GM19395 (cell line): ENCODE measurements at regions not wholly inside any gene's neighbourhood (a gene's known extent, or its start where the extent isn't known, plus 50 kb on each side); places are given as distances from the start of the nearest gene placed in this dataset.

Experiments
- ATAC-seq: cut with Tn5 transposase; IDR thresholded peaks from one replicate; pipeline ENCODE4 v1.9.1; 2021; ENCODE audit warnings: mild to moderate bottlenecking, moderate library complexity; ENCODE audit not compliant: unreplicated experiment

DNA sequence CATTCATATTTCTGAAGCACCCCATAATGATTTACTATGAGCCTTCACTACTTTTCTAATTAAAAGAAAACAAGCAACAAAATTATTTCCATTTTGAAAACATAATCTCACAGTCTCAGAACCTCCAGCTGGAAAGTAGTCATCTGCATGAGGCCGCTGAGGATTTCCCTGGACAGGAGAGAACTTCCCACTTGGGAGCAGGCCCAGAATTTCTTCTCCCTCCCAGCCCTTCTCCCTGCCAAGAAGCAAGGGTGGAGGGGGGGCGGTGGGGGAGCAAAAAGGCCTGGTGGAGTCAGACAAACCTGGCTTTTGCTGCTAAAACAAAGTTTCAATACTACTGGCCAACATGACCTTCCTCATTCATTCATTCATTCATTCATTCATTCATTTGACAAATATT lies 167.3 kb downstream of the PJA1 start:
- ATAC-seq = no peak

- ATAC-seq = no peak
Measured at GRCh38 chrX:68997511-68997910, 167.7 kb downstream of the PJA1 start.

DNA sequence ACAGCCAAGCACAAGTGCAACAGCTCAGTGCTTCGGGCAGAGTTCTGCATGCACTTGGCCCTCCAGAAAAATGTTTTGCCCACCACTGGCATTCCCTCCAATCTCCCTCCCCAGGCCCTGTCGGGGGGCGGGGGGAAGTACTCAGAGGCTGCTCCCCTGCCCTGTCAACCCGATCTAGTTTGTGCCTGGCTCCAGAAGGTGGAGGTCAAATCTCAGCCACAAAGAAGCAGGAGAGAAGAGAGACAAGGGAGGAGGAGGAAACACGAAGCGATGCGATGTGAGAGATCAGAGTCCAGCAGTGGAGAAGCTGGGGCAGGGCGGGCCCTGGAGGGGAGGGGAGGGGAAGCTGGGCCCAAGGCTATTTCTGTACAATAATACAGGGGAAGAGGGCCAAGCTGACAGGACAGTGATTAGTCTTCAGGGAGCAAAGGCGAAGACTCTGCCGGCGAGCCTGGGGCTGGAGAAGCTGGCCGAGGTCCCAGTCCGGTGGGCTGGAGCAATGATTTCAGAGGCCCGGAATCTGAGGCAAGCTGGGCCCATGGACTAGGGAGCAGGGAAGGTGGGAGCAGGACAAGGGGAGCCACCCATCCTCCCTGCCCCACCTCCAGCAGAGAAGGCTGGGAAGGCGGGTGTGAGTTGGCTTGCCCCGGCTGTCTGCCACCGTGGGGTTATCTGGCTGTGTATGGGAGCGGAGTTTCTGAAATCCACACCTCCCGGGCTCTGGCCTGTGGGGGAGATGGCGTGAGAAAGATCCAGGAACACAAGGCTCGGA lies 167.1 kb downstream of the EFNB1 start:
- no peak for ATAC-seq

GRCh38 chrX:68995386-68995779 lies 166.6 kb downstream of the EFNB1 start:
- no peak for ATAC-seq

GRCh38 chrX:68994891-68995255 lies 166.1 kb downstream of the EFNB1 start:
- ATAC-seq = no peak

DNA sequence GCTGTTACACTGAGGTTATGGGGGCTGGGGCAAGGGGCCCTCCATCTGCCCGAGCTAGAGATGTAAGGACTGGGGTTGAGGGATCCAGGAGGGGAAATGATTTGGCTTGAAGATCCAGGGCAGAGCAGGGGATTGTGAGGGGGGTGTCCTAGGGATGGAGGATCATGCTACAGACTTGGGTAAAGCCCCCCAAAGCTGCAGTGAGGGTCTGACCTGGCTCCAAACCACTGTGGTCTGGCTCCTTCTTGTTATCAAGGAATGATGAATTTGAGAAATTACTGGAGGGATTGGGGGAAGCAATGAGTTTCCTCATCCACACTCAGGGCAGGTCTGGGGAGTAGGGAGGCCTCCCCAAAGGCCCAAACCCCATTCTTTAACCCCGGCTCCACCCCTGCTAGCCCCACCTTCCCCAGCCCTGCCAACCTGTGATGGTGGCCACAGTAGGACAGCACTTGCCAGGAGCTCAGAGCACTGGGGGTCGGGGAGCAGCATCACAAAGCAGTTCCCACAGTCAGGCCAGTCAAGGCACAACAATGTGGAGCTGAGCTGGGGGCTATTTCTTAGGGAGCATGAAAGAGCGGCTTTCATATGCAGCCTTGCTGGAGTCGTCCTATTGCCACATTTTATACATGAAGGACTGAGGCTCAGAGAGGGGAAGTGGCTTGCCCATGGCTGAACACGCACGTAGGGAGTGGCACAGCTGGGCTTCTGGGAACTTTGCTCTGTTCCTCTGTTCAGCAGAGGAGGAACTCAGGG lies 165.5 kb downstream of the EFNB1 start:
- no peak for ATAC-seq

- ATAC-seq = no peak
Measured at GRCh38 chrX:68992821-68993397, 164.1 kb downstream of the EFNB1 start.

DNA sequence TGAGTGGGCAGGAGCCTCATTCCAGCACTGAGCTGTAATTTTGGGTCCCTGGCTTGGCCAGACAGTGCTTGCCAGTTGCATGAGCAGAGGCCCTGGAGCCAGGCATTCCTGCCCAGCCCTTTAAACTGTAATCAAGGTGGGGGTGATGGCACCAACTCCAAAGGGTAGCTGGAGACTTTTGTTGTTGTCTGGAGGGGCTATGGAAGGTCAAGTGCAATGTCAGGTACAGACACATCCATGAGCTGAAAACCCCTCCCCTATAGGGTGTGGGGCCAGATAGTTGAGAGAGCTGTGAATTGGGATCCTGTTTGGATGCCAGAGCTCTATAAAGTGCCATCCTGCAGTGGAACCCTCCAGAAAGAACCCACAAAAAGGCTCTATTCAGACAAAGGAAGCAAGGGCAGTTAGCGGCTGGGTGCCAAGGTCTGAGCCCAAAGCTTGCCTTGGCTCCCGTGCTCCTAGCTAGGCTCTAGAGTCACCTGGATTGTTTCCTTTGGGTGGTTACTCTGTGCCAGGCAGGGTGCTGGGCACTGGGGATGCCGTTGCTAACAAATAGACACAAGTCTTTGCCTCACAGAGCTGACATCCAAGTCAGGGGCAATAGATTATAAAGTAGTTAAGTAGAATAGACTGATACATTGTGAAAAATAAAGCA lies 163.0 kb downstream of the EFNB1 start:
- no peak for ATAC-seq

DNA sequence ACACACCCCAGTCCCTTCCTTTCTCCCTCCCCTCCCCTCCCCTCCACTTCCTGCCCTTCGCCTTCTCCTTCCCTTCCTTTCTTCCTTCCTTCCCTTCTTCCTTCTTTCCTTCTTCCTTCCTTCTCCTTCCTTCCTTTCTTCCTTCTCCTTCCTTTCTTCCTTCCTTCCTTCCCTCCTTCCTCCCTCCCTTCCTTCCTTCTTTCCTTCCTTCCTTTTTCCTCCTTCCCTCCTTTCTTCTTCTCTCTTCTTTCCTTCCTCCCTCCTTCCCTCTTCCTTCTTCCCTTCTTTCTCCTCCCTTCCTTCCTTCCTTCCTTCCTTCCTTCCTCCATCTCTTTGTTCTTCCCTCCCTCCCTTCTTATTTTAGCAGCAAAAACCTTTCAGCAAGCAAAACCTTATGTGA lies 162.1 kb downstream of the EFNB1 start:
- no peak for ATAC-seq

DNA sequence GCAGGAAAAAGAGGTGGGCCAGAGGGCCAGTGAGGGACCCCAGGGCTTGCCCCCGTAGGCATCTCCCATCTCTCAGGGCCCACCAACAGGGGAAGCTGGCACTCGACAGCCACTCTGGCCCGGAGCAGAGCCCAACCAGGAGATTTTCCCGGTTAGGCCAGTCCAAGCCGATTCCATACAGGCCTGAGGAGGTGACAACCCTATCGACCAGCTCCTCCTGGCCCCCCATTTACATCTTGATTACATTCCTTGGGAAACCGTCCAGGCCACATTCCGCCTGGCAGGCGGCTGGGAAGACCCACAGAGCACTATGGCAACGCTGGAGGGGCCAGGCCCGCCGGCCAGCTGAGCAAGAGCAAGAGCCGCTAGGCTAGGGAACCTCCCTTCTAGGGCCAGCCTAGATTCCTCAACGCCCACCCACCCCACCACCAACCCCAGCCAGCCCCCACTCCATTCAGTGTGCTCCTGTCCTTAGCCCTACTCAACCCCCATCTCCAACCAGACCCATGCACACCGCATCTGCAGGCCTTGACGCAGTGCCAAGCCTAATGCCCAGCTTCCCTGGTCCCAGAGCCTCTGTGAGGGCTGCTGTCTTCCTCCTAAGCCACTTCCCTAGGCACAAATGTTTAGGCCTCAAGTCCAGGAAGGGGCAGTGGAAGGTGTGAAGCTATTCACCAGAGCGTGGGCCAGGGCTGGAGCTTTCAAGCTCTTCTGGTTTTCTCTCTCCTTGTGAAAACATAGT lies 161.2 kb downstream of the EFNB1 start:
- no peak for ATAC-seq

DNA sequence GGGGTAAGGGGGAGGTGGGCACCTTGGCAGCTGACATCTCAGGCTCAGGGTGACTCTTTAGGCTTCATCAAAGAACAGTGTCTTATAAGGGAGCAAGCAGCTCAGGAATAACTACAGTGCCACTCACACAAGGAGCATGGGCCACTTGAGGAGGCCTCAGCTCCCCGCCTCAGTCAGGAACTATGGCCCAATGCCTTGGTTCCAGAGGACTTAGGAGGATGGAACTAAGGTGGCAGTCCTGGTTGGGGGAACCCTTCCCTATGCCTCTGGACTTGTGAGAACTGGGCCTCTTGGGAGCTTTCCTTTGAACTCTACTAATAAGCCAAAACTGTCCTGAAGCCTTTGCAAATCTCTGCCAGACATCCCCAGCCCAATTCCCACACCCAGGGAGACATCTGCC lies 160.6 kb downstream of the EFNB1 start:
- ATAC-seq = no peak

DNA sequence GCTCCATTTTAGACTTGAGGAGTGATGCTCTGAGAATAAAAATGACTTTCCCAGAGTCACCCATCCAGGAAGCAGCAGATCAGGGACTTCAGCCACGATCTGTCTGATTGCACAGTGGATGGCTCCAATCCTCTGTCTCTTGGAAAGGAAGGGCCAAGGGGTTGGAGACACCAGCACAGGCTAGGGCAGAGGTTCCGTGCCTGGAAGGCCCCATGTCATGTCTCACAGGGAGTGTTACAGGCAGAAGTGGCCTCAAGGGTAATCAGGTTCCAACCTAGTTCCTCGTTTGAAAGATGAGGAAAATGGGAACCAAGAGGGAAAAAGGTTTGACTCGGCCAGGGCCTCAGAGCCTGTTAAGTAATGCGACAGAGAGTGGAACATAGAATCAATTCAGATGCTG lies 160.0 kb downstream of the EFNB1 start:
- no peak for ATAC-seq

GRCh38 chrX:68985135-68985755 lies 156.4 kb downstream of the EFNB1 start:
- ATAC-seq = no peak

GRCh38 chrX:68983004-68983857 lies 154.4 kb downstream of the EFNB1 start:
- ATAC-seq = no peak

- no peak for ATAC-seq
Measured at GRCh38 chrX:68982476-68982875, 153.7 kb downstream of the EFNB1 start.

DNA sequence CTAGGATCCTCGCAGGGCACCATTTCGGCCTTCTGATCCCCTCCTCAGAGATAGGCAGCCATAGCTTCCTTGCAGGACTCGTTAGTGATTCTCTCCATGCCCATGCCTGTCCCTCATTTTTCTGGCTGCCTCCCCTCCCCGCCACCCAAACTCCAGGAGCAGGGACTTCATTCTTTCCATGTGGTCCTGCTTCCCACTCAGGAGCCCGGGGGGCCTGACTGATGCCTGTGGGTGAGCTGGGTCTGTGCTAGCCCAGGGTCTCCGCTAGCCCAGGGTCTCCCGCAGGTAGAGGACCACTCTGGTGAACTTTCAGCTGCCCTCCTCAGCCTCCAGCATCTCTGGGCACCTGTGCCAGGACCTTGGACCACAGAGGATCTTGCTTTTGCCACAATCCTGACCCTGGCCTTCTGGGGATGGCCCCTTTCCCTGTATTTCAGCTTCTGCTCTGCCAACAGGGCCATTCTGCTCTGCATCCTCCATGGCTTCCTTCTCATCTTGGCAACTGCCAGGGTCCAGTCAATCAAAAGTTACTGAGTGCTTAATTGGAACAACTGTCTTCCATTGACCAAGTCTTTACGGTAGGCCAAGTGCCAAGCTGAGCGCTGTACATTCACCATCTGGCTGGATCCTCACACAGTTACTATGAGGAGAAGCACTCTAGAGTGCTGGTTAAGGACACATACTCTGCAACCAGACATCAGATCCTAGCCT lies 152.2 kb downstream of the EFNB1 start:
- ATAC-seq = no peak

- ATAC-seq = no peak
Measured at GRCh38 chrX:68978655-68979054, 149.8 kb downstream of the EFNB1 start.

GRCh38 chrX:68978255-68978654 lies 149.4 kb downstream of the EFNB1 start:
- ATAC-seq = no peak

GRCh38 chrX:68953331-68953730 lies 124.5 kb downstream of the EFNB1 start:
- ATAC-seq = no peak
